Transverse colon (tissue), 4 donors: ENCODE measurements at regions not wholly inside any gene's neighbourhood (a gene's known extent, or its start where the extent isn't known, plus 50 kb on each side); places are given as distances from the start of the nearest gene placed in this dataset.

Experiments
- DNase-seq: peaks from one replicate; pipeline ENCODE4 v3.0.0-alpha.2; 2019
- H3K27ac ChIP-seq, 4 donors: fragments of 200-600 bp; sonication (generic); 2 replicates each; pipeline ENCODE4 v1.5.1; 2016 to 2018; ENCODE audit warnings: inconsistent platforms in 4 of 4
- H3K27me3 ChIP-seq: fragments of 200-600 bp; sonication (generic); 2 replicates; pipeline ENCODE4 v1.5.1; 2017; ENCODE audit warnings: inconsistent platforms
- H3K36me3 ChIP-seq, 4 donors: fragments of 200-600 bp; sonication (generic); 2 replicates each; pipeline ENCODE4 v1.5.1; 2017 to 2019; ENCODE audit warnings: inconsistent platforms in 4 of 4
- H3K4me1 ChIP-seq, 4 donors: fragments of 200-600 bp; sonication (generic); 2 replicates each; pipeline ENCODE4 v1.5.1; 2017 to 2020; ENCODE audit warnings: inconsistent platforms in 4 of 4
- H3K4me3 ChIP-seq, 4 donors: fragments of 200-600 bp; sonication (generic); 1 replicate in 1 of 4; 2 replicates in 3 of 4; pipeline versions ENCODE4 v1.5.1 to v1.6.1; 2017 to 2019; ENCODE audit warnings: inconsistent platforms in 4 of 4
- H3K9me3 ChIP-seq, 2 donors: fragments of 200-600 bp; sonication (generic); 2 replicates each; pipeline ENCODE4 v1.5.1; 2017 to 2019; ENCODE audit warnings: inconsistent platforms in 2 of 2
- EP300 ChIP-seq: sonication (generic); formaldehyde crosslinking; IDR thresholded peaks from one replicate; pipeline ENCODE4 v1.6.1; 2017; ENCODE audit warnings: antibody characterized with exemption, low read depth
- POLR2A ChIP-seq: fragments of 450-650 bp; IDR thresholded peaks from one replicate; pipeline ENCODE4 v1.6.1; 2016; ENCODE audit warnings: antibody characterized with exemption, mild to moderate bottlenecking, moderate library complexity
- POLR2AphosphoS5 ChIP-seq, 3 donors: sonication (generic); formaldehyde crosslinking; IDR thresholded peaks; one replicate each; pipeline ENCODE4 v1.6.1; 2016; ENCODE audit warnings: antibody characterized with exemption in 3 of 3
- WGBS, 2 donors: methylation state at CpG; one replicate each; pipeline ENCODE4 v1.1.5; 2018; ENCODE audit warnings: low coverage in 1 of 2; 5-methylcytosine and 5-hydroxymethylcytosine counted together
- in situ Hi-C, 4 donors: fragments of 200-750 bp; cut with MboI; loops; one replicate each; pipeline versions ENCODE4 v1.15.0 to v1.15.1; 2017; ENCODE audit warnings: low sequenced_read_pairs in 3 of 4, low pct_ligation_motif_present in 1 of 4, low pct_unique_long_range_greater_than_20kb in 1 of 4
- intact Hi-C: fragments of 100-400 bp; cut with DNase I; formaldehyde crosslinking; loops from one replicate; pipeline ENCODE4 v1.15.1; 2023; ENCODE audit warnings: low total_unique reads
- TF ChIP-seq, protein P1 (sequence below), 5 experiments: fragments of 200-600 bp in 3 of 5; fragments of 450-650 bp in 2 of 5; sonication (generic) in 3 of 5; IDR thresholded peaks; 1 replicate in 2 of 5; 2 replicates in 3 of 5; pipeline ENCODE4 v1.5.1; 2016 to 2017; ENCODE audit warnings: antibody characterized with exemption in 5 of 5, inconsistent platforms in 3 of 5, mild to moderate bottlenecking in 2 of 5, moderate library complexity in 1 of 5

DNA sequence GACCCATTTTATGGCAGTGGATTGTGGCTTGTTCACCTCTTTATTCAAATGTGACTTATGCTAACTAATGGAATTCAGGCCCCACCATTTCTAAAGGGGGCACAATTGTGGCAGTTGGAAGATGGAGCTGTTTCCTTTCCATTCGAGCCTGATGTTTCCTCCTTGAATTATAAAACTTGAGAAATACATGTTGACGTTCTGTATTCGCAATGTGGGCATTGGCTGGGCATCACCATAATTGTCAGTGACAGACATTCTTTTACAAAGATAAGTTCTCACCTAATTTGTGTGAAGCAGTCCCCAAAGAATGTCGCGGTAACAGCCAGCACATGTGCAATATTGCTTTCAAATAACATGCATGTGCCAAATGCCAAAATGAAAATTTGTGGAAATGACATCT, 1070.2 kb upstream of the TENM3 start:
- no peaks in the 10 kb centered on the region for H3K4me1 ChIP-seq
- no peaks in the 10 kb centered on the region for H3K9me3 ChIP-seq
- no peaks in the 10 kb centered on the region for H3K36me3 ChIP-seq
- WGBS, 2 donors, result 72 to 94% methylated on average over 2 to 5 of the region's 5 CpGs
- in situ Hi-C loops (no loop called here), intact Hi-C loops (no loop called here)
- no peak overlapping the region for H3K4me3 ChIP-seq
- DNase-seq, result no peak
- TF ChIP-seq POLR2AphosphoS5 (IDR thresholded peaks at IDR 0.05), result no peak
- TF ChIP-seq, protein P1, sequence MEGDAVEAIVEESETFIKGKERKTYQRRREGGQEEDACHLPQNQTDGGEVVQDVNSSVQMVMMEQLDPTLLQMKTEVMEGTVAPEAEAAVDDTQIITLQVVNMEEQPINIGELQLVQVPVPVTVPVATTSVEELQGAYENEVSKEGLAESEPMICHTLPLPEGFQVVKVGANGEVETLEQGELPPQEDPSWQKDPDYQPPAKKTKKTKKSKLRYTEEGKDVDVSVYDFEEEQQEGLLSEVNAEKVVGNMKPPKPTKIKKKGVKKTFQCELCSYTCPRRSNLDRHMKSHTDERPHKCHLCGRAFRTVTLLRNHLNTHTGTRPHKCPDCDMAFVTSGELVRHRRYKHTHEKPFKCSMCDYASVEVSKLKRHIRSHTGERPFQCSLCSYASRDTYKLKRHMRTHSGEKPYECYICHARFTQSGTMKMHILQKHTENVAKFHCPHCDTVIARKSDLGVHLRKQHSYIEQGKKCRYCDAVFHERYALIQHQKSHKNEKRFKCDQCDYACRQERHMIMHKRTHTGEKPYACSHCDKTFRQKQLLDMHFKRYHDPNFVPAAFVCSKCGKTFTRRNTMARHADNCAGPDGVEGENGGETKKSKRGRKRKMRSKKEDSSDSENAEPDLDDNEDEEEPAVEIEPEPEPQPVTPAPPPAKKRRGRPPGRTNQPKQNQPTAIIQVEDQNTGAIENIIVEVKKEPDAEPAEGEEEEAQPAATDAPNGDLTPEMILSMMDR (IDR thresholded peaks at IDR 0.05), result no peak
- TF ChIP-seq EP300, result no peak
- no peak for TF ChIP-seq POLR2A
- H3K27ac ChIP-seq, result no peak overlapping the region
- H3K27me3 ChIP-seq, result no peaks in the 10 kb centered on the region

DNA sequence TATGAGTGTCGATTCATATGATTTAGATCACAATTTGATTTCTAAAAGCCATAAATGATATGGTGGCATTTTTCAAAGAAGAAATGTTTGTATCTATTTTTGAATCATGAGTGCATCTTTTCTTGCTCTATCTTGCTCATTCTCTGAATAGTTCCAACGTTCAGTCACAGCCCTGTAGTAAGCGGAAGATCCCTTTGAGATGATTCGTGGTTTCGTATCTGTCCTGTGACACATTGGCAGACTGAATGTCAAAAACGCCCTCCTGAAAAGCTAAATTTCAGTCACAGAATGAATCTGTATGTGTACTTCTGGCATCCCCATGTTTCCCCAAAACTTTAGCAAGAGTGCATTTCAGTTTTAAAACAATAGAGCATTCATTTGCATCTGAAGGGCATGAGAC, 1066.9 kb upstream of the TENM3 start:
- no peaks in the 10 kb centered on the region for H3K27me3 ChIP-seq
- TF ChIP-seq POLR2A (no peak), POLR2AphosphoS5 (IDR thresholded peaks at IDR 0.05) (no peak), EP300 (no peak)
- TF ChIP-seq, protein P1 (IDR thresholded peaks at IDR 0.05), result no peak
- no peak for DNase-seq
- no peaks in the 10 kb centered on the region for H3K36me3 ChIP-seq
- in situ Hi-C loops (no loop called here), intact Hi-C loops (no loop called here)
- H3K4me3 ChIP-seq, result no peak overlapping the region
- no peaks in the 10 kb centered on the region for H3K4me1 ChIP-seq
- no peaks in the 10 kb centered on the region for H3K9me3 ChIP-seq
- no peak overlapping the region for H3K27ac ChIP-seq
- 60 to 73% methylated on average over 6 of the region's 6 CpGs for WGBS, 2 donors

DNA sequence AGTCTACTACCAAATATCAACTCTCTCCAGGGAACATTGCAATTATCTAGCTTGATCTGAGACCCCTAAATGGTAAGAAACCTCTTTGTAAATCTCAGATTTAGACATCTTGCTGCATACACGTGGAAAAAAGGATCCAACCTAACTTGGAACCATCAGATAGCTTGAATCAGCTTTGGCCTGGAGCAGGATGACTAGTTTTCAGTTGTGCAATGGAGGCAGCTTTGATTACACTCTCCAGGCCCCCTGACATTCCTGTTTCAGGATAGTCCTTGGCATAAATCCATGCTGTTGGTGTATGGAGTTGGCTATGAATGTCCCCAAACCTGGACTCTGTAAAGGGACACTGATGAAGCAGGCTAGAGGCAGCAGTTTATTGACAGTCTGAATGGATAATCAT, 1061.9 kb upstream of the TENM3 start:
- Histone ChIP-seq H3K27ac (no peak overlapping the region), H3K4me3 (no peak overlapping the region), H3K9me3 (no peaks in the 10 kb centered on the region), H3K27me3 (no peaks in the 10 kb centered on the region), H3K36me3 (no peaks in the 10 kb centered on the region), H3K4me1 (no peaks in the 10 kb centered on the region)
- 31% methylated on average over 1 of the region's 1 CpG; no CpG with 5 or more reads in 1 of the 2 donors for WGBS, 2 donors
- no peak for DNase-seq
- no peak for TF ChIP-seq POLR2A
- TF ChIP-seq, protein P1 (IDR thresholded peaks at IDR 0.05), result no peak
- no peak for TF ChIP-seq EP300
- no peak for TF ChIP-seq POLR2AphosphoS5 (IDR thresholded peaks at IDR 0.05)
- intact Hi-C loops (no loop called here), in situ Hi-C loops (no loop called here)

DNA sequence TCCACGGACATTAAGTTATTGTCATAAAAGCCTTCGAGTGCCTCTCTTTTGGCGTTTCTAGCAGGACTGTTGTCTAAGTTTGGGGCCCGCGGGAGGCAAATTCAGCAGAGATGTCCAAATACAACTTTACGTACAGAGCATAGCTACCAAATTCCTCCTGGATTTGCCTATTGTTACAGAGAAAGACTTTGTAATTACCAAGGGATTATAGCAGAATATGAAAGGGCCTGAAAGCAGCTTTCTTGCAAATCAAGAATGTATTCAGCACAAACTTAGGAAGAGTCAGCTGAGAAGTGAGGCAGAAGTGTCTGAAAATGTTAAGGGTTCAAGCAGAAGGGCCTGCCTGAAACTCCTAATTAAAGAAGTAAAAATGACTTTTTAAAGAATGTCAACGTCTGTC, 1053.5 kb upstream of the TENM3 start:
- no peak for DNase-seq
- WGBS, 2 donors, result 59 to 64% methylated on average over 6 to 7 of the region's 7 CpGs
- Histone ChIP-seq H3K4me1 (no peaks in the 10 kb centered on the region), H3K27ac (no peak overlapping the region), H3K9me3 (no peaks in the 10 kb centered on the region), H3K36me3 (no peaks in the 10 kb centered on the region), H3K27me3 (no peaks in the 10 kb centered on the region), H3K4me3 (no peak overlapping the region)
- intact Hi-C loops (no loop called here), in situ Hi-C loops (no loop called here)
- no peak for TF ChIP-seq EP300

DNA sequence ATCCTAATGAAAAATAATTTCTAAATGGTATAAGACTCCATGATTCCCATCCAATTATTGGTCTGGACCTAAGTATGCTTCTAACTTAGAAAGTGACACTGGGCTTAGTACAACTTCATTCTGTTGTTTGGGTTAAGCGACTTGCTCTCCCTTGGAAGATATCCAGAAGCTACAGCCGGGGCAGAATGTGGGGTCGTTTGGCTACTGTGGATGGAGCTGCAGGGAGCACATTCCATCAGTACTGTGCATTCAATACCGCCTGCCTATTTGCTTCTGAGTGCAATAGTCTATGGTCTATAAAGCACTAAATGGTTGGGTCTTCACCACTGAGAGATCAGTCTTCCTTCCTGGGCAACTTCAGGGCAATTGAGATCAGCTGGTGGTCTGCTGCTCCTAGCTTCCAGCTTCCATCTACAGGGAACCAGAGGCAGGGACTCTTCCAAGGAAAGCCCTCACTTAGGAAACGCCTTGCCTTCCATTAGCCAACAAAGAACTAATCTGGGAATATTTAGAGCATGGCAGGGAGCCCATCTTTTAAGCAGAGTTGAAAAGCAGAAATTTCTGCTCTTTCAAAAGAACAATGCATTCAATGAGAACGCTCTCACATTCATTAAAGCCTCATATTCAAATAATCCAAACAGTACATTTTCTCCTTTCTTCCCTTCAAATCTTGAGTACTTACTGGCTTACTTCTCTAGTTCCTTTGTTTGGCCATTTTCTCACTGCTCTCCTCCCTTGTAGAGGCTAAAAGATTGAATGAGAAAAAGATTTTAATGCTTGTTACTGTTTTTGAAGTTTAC, 1049.9 kb upstream of the TENM3 start:
- Histone ChIP-seq H3K9me3 (no peaks in the 10 kb centered on the region), H3K4me3 (no peak overlapping the region), H3K36me3 (no peaks in the 10 kb centered on the region), H3K4me1 (no peaks in the 10 kb centered on the region), H3K27me3 (no peaks in the 10 kb centered on the region), H3K27ac (no peak overlapping the region)
- intact Hi-C loops, result no loop called here
- in situ Hi-C loops, result no loop called here
- DNase-seq, result no peak
- WGBS, 2 donors, result 27 to 53% methylated on average over 4 to 6 of the region's 6 CpGs
- TF ChIP-seq EP300, result no peak
- TF ChIP-seq, protein P1 (IDR thresholded peaks at IDR 0.05), result no peak
- no peak for TF ChIP-seq POLR2AphosphoS5 (IDR thresholded peaks at IDR 0.05)
- TF ChIP-seq POLR2A, result no peak
